ENCODE measurements at regions not wholly inside any gene's neighbourhood (a gene's known extent, or its start where the extent isn't known, plus 50 kb on each side); places are given as distances from the start of the nearest gene placed in this dataset.
A peak's percentile ranks its signal among the peaks of the same experiment; 100 is the strongest.

DNA sequence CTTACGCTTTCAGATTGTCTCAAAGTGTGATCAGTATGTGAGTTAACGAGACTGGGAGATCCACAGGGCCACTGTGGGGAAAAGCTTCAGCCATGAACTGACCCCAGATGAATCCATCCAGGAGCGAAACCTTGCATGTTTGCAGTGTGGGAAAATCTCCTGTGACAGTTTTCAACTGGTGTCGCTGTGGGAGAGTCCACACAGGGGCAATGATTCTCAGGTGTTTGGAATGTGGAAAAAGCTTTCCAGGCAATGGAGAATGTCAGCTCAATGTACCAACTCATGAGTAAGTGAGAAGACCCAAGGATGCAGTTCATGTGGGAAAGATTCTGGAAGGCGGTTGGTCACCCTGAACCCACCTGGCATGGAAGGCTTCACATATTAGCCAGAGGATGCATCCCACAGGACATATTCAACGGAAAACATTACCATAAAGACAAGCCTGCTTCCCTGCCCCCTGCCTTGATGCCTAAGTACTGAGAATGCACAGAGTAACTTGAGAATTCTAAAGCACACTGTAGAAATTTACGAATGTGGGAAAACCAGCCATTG is 204.1 kb upstream of the BMPER start:
- DNase-seq = no peak

GRCh38 chr7:33701927-33702326 is 203.4 kb upstream of the BMPER start:
- no peak for DNase-seq

DNA sequence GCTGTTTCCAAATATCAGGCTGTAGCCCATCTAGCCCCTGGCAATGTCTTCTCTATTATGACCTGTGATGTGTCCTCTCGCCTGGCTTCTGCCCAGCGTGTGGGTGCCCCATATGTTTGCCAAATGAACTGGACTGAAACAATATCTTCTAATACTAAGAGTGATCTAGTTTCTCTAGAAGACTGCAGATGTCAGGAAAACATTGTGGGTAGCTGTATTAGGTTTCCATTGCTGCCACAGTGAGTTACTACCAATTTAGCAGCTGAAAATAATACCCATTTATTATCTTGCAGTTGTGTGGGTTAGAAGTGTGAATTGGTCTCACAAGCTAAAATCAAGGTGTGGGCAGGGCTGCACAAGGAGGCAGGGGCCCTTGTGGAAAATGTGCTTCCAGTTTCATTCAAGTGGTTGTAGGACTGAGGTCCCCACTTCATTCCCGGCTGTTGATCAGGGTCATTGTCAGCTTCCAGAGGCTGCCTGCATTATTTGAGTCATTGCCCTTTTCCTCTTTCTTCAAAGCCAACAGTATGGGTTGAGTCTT is 202.8 kb upstream of the BMPER start:
- DNase-seq = no peak

DNA sequence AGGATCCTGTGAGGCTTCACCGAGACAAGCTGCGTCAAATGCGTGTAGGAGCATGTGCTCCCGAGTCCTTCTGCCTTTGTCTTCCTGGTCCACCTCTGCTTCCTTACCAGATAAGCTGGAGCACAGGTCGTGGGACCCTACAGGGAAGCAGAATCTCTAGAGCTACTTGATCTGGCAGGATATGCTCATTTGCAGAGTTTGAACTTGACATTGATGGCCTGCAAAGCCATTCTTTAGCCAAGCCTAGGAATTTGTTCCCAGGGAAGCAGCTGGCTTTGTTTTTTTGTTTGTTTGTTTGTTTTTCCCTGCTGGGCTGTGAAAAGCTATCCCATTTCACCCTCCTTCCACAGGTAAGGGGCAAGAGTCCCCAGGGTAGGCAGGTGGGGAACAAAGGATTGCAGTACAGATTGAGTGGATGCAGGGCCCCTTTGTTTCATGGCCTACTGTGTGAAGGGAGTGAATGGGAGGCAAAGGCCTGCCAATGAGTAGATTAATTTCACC is 200.0 kb upstream of the BMPER start:
- DNase-seq = no peak

DNA sequence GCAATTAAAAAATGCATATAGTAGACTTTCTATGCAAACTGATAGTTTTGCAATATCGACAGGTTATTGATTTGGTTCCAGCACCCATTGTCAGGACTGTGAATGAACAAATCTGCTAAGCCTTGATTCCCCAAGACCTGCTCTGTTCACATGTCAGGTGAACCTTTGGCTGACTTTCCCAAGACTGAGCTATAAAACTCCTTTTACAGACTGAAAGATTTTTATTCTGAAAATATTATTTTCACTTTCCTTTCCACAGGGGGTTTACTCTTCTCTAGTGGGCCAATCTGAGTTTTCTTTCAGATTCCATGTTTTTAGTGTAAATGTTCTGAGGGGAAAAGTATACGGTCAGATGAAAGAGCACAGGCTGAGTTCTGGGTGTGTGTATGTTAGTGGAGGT is 199.2 kb upstream of the BMPER start:
- no peak for DNase-seq

DNA sequence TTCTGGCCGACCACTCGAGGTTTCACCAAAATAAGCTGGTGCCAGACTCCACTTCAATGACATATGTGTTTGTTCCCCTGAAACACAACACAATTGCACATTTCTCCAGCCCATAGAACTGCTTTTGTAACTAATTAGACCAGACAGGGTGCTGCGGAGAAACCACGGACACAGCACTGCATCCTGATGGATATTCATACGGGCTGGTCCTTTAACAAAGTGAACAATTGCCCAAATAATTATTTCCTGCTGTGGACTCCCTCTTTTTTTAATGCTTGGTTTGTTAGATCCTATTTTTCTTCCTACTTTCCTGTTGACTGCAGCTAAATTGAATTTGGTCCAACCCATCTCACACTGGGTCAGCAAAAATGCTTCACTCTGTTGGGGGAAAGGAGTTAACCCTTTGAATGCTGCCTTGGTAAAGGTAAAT is 198.6 kb upstream of the BMPER start:
- DNase-seq = peak; percentile 11

- DNase-seq = peak; percentile 40
Measured at GRCh38 chr7:33707427-33707826, 197.9 kb upstream of the BMPER start.

DNA sequence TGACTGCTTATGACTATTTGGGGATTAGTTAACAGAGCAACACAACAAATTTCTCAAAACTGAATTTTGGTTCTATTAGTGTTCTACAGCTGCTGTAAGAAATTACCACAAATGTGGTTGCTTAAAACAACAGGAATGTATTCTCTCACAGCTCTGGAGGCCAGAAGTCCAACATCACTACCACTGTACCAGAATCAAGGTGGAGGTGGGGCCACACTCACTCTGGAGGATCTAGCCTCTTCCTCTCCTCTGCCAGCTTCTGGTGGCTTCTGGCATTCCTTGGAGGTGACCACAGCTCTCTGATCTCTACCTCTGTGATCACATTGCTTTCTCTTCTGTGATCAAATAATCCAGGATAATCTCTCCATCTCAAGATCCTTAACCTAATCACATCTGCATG is 194.7 kb upstream of the BMPER start:
- peak; percentile 54 for DNase-seq

GRCh38 chr7:33711231-33712019 is 193.9 kb upstream of the BMPER start:
- DNase-seq = no peak

GRCh38 chr7:33712020-33712414 is 193.3 kb upstream of the BMPER start:
- DNase-seq = no peak

DNA sequence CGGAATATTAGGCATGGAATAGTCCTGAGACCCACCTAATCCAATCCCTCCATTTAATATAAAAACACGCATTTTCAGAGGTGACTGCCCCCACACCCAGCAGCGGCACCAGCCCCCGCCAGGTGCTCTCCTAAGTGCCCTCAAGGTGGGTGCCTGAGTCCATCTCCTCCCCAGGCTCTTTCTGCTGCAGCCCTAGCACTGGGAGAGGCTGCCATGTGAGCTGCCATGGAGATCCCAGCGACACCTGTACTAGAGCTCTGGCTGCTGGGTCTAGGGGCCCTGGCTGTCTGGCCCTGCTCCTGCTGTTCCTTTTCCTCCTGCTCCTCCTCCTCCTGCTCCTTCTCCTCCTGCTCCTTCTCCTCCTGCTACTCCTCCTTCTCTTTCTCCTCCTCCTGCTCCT is 191.1 kb upstream of the BMPER start:
- DNase-seq = no peak

GRCh38 chr7:33716581-33717477 is 188.5 kb upstream of the BMPER start:
- peak; percentile 73 for DNase-seq

GRCh38 chr7:33719059-33719581 is 186.2 kb upstream of the BMPER start:
- no peak for DNase-seq

GRCh38 chr7:33720139-33720538 is 185.2 kb upstream of the BMPER start:
- DNase-seq = no peak

- no peak for DNase-seq
Measured at GRCh38 chr7:33720870-33721269, 184.5 kb upstream of the BMPER start.

DNA sequence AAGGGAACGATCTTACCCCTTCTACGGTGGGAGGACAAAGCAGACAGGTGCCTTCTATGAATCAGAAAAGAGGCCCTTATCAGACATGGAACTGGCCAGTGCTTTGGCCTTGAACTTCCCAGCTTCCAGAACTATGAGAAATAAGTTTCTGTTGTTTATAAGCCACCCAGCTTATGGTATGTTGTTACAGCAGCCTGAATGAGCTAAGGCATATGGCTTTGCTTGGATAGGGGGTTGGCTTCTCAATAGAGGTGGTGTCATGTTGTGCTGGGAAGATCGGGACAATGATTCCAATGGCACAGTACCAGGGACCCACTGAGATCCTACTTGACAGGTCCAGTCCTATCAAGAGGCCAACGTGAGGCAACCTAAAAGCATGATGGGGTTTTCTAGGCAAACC is 183.4 kb upstream of the BMPER start:
- DNase-seq = no peak

GRCh38 chr7:33722383-33723101 is 182.8 kb upstream of the BMPER start:
- peak; percentile 52 for DNase-seq

DNA sequence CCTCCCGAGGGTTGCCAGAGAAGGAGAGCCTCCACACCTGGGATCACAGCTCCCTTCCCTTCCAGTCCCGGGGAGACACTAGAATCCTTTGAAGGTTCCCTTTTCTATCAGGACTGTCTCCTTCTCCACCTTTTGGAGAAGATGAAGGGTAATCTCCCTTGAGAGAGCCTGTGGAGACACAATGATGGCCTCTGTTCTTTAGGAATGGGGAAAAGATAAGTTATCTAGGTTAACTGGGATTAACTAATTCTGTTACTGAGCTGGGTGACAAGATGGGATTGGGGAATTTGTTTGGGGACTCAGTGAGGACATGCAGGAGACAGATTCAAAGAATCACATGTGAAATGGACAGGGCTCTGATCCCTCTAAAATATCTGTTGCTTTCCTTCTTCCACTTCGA is 181.1 kb upstream of the BMPER start:
- no peak for DNase-seq

DNA sequence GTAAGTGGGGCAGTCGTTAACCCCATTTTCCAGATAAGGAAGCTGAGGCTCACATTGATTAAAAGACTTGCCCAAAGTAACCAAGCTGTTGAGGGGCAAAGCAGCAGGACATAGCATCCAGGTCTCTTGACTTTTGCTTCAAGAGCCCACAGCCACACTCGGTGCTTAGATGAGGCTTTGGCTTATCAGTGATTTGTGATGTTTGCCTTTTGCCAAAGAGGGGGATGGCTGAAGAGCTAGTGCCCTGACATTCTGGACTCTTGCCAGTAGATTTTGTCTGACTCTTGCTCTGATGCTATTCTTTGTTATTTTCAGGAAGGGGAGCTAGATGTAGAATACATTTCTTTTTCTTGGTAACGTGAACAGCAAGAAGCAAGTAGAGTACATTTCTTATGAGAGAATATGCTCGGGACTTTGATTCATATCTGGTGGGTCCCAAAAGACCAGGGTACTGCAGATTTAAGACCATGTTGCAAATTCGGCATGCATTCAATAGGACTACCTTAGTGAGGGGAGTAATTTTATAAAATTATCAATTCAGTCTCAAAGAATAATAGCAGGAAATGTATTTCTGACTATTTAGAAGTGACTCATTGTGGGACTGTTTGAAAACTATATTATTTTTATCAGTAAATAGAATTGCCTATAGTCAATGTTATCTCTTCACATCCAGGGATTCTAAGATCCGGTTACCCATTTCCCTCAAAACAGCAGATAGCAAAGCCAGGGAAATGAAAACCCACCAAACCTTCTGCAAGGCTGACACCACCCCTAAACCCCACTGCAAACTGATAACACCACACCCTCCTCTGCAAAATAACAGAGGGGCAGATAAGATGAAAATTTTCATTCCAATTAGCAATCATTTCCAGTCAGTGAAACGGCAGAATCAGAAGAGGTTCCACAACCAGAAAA is 180.0 kb upstream of the BMPER start:
- no peak for DNase-seq

- no peak for DNase-seq
Measured at GRCh38 chr7:33726582-33726981, 178.8 kb upstream of the BMPER start.

GRCh38 chr7:33727315-33727714 is 178.0 kb upstream of the BMPER start:
- no peak for DNase-seq

Measured in fibroblast of upper back skin (primary cell).